GM19035 (cell line): ENCODE measurements at regions not wholly inside any gene's neighbourhood (a gene's known extent, or its start where the extent isn't known, plus 50 kb on each side); places are given as distances from the start of the nearest gene placed in this dataset.

Experiments
- ATAC-seq: cut with Tn5 transposase; IDR thresholded peaks from one replicate; pipeline ENCODE4 v1.9.1; 2021; ENCODE audit not compliant: unreplicated experiment

DNA sequence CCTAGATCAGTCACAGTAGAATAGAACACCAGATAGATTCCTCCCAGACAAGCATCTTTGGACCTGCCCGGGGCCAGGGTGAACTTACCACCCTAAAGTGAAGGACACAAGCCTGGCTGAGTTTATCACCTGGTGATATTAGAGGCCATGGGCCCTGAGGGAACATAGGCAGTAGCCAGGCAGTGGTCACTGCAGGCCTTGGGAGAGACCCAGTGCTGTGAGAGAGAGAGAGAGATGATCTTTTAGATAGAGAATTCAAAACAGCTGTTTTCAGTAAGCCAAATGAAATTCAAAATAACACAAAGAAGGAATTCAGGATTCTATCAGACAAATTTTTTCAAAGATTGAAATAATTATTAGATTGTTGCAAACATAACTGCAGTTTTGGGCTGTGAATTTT, 1679.9 kb downstream of the EFNB2 start:
- no peak for ATAC-seq

DNA sequence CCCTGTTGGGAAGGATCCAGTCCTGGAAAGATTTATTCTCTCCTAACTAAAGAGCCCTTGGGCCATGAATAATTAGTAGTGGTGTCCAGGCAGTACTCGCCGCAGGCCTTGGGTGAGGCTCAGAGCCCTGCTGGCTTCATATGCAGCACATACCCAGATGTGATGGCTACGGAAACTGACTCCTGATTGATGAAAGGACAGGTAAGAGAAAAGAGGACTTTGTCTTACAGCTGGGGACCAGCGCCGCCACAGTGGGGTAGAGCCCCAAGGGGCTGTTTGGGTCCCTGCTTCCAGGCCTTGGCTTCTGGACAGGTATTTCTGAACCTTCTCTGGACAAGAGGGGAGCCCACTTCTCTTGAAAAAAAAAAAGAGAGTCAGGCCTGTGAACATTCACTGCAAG, 1680.8 kb downstream of the EFNB2 start:
- ATAC-seq = no peak

DNA sequence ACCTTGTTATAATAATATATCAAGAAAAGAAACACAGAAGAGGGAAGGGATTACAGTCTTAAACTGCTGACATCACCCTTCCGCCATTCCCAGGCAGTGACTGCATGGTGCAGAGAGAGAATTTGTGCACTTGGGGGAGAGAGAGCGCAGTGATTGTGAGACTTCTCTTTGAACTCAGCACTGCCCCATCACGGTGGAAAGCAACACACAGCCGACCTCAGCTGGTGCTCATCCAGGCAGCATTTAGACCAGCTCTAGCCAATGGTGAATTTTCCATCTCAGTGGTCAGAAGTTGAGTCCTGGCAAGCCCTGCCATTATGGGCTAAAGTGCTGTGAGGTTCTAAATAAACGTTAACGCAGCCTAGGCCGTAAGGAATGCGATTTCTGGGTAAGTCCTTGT, 1681.5 kb downstream of the EFNB2 start:
- no peak for ATAC-seq

DNA sequence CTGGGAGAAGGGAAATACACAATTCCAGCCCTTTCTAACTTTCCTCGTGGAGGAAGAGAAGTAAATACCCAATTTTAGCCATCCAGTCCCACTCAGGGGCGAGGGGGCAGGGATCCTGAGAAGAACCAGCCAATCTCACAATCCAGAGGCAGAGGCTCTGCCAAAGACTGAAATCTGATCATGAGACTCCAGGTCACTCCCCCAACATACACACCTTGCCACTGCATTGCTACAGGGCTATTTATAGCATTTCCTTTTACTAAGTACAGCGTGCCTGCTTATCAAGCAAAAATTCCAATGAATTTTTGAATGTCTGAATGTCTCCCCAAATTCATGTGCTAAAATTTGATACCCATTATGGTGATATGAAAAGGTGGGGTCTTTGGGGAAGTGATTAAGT, 1687.5 kb downstream of the EFNB2 start:
- ATAC-seq = no peak

DNA sequence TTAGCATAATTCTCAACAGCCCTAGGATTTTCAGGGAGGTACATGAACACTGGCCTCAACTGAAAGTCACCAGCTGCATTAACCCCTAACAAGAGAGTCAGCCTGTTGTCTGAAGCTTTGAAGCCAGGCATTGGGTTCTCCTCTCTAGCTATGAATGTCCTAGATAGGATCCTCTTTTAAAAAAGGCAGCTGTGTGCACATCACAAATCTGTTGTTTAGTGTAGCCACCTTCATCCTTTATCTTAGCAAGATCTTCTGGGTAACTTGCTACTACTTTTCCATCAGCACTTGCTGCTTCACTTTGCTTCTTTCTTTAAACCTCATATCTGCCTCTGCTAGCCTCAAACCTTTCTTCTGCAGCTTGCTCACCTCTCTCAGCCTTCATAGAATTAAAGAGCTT, 1692.1 kb downstream of the EFNB2 start:
- ATAC-seq = no peak

- no peak for ATAC-seq
Observed at GRCh38 chr13:104841110-104841509, 1694.4 kb downstream of the EFNB2 start.

- no peak for ATAC-seq
Observed at GRCh38 chr13:104837756-104838155, 1697.7 kb downstream of the EFNB2 start.

- no peak for ATAC-seq
Observed at GRCh38 chr13:104833221-104833620, 1702.2 kb downstream of the EFNB2 start.

DNA sequence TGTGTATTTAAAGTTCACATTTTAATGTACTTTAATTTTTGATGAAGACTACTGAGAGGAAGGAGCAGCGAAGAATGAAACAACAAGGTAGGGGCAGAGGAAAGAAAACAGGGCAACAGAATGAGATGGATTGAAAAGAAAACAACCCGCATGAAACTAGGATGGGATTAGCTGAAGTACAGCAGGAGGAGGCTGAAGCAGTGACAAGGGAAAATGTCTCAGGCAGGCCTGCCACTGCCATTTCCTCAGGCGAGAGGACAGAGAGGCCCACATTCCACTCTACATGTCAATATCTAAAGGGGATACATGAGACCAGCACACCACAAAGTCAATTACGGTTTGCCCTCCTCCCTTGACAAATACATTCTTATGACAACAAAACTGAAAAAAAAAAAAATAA, 1703.2 kb downstream of the EFNB2 start:
- no peak for ATAC-seq

DNA sequence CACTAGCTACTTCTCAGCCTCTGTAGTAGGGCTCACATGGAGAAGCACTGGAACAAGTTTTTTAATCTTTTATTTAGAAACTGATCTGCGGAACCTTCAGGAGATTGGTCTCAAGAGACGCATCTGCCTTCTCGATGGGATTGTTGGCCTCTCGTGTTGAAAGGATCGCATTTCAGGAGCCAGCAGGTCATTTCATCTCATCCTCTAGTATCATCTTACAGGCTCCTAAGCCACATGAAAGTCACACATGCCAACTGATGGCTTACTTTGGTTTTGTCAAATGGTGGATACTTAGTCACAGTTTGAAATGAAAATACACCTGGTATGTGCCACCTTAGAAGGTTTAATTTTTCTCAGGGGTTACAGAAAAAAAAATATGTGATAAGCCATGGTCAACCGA, 1703.6 kb downstream of the EFNB2 start:
- no peak for ATAC-seq

DNA sequence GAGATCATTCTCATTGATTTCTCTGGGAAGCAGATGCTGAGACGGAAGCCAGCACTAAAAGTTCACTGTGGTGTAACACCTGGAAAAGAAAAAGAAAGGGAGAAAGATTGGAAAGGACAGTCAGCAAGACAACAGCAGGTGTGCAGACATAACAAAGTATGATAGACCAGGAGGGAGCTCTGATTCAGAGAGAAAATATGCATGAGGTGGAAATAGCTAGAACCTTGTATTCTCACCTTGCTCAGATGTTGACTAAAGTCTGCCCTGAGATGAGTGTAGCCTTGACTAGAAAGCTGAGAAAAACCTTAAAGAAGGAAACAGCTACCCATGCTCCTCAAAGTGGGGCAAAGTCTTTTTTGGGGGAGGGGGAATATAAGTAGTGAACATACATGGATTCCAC, 1711.8 kb downstream of the EFNB2 start:
- ATAC-seq = no peak

DNA sequence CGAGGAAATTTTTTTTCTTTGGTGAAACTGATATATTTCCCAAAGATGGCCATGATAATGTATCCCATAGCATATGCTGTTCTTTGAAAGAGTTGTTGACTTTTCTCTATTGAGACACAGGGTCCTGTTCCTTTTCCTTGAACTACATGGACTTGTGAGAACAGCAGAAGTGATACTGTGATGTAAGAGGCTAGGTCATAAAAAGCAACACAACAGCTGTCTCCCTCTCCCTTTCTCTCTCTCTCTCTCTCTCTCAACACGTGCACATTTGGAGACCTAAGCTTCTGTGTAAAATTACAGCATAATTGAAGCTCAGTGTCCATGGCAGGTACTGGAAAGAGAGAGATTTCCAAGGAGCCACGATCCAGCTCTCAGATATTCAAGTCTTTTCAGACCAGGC, 1712.4 kb downstream of the EFNB2 start:
- ATAC-seq = no peak

- no peak for ATAC-seq
Observed at GRCh38 chr13:104817271-104817670, 1718.2 kb downstream of the EFNB2 start.

- ATAC-seq = no peak
Observed at GRCh38 chr13:104816726-104817125, 1718.7 kb downstream of the EFNB2 start.

GRCh38 chr13:104810242-104810641, 1725.2 kb downstream of the EFNB2 start:
- no peak for ATAC-seq

DNA sequence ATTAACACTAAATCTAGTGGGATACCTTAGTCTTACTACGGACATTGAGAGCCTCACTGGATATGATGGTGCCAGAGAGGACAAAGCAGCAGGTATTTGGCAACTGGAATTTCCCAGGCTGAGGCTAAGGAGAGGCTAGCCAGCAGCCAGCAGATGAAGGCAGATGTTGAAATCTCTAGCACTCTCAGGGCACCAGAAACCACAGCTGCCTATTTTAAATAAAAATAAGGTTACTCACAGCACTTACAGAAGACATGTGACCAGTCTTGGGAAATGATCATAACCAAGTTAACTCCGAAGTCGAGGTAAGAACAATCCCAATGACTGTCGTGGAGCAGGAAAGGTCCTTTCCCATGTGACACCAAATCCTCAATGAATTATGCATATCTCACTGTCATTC, 1726.0 kb downstream of the EFNB2 start:
- ATAC-seq = no peak

GRCh38 chr13:104805346-104805745, 1730.1 kb downstream of the EFNB2 start:
- no peak for ATAC-seq

DNA sequence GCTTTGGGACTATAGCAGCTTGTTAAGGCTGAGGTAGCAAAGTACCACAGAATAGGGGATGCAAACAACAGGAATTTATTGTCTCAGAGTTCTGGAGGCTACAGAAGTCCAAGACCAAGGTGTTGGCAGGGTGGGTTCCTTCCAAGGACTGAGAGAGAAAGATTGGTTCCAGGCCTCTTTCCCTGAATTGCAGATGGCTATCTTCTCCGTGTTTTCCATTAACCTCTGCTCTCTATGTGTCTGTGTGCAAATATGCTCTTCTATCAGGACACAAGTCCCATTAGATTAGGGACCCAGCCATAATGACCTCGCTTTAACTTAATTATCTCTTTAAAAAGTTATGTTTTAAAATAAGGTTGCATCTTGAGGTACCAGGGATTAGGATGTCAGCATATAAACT, 1732.9 kb upstream of the SLC10A2 start:
- ATAC-seq = no peak

DNA sequence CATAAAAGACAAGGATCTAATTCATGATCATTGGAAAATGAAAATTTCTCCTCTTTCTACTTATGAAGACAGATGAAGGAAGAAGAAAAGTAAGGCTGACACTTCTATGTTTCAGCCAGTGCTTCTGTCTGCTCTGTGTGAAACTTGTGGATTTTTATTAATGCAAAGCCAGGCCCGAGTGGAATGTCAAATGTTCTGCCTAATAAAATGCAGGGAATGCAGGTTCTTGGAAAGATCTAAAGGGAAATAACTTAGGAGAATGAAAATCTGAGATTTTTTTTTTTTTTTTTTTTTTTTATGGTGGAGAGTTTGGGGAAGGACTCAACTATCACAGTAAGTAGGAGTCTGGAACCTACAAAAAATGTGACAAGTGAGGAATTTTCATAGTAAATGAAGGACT, 1732.3 kb upstream of the SLC10A2 start:
- ATAC-seq = no peak

GRCh38 chr13:104796581-104796980, 1730.4 kb upstream of the SLC10A2 start:
- no peak for ATAC-seq

GRCh38 chr13:104785952-104786351, 1719.7 kb upstream of the SLC10A2 start:
- no peak for ATAC-seq

GRCh38 chr13:104784891-104785290, 1718.7 kb upstream of the SLC10A2 start:
- ATAC-seq = no peak

DNA sequence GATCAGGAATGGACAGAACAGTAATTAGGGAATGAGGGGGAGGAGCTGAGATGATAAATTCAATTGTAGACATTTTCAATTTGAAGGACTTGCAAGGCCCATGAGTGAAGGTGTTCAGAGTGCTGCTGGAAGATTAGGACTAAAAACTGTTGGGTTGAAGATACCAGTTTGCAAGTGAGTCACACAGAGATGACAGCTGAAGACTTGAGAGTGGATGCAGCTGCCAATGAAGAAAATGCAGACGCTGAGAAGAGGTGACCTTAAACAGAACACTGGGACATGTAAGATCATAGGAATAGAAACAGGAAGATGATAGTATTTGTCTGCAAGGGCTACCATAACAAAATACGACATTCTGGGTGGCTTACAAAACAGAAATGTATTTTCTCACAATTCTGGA, 1716.5 kb upstream of the SLC10A2 start:
- ATAC-seq = no peak
